GM12865 (cell line): ENCODE measurements at regions not wholly inside any gene's neighbourhood (a gene's known extent, or its start where the extent isn't known, plus 50 kb on each side); places are given as distances from the start of the nearest gene placed in this dataset.

ENCODE experiments used
- DNase-seq: peaks from one replicate; pipeline ENCODE4 v3.0.0; 2010; ENCODE audit warnings: low read depth
- H3K4me3 ChIP-seq: 2 replicates; pipeline ENCODE4 v1.5.1; 2011; ENCODE audit warnings: mild to moderate bottlenecking, low read depth, low read length, control low read depth
- CTCF ChIP-seq: IDR thresholded peaks from 2 replicates; pipeline ENCODE4 v1.5.1; 2011; ENCODE audit warnings: low read length, control low read depth, low read depth, inconsistent platforms; ENCODE audit not compliant: insufficient read depth; ENCODE audit errors: missing control alignments

- peak; percentile 84 for DNase-seq
- TF ChIP-seq CTCF: no peak
- peak overlapping the region; percentile 66 for H3K4me3 ChIP-seq
Measured at GRCh38 chr12:14283489-14284144, 81.9 kb upstream of the ATF7IP start.

- peak; percentile 85 for DNase-seq
- peak; percentile 29 for TF ChIP-seq CTCF
- H3K4me3 ChIP-seq: peak overlapping the region; percentile 66
Measured at GRCh38 chr12:14284184-14284722, 81.2 kb upstream of the ATF7IP start.

- no peak for TF ChIP-seq CTCF
- DNase-seq: no peak
- H3K4me3 ChIP-seq: no peak overlapping the region
Measured at GRCh38 chr12:14289601-14290000, 75.9 kb upstream of the ATF7IP start.

GRCh38 chr12:14290951-14291350 lies 74.5 kb upstream of the ATF7IP start:
- no peak for DNase-seq
- no peak for TF ChIP-seq CTCF
- H3K4me3 ChIP-seq: no peak overlapping the region

- H3K4me3 ChIP-seq: no peak overlapping the region
- DNase-seq: no peak
- TF ChIP-seq CTCF: no peak
Measured at GRCh38 chr12:14303661-14304155, 61.8 kb upstream of the ATF7IP start.

- no peak for TF ChIP-seq CTCF
- no peak for DNase-seq
- no peak overlapping the region for H3K4me3 ChIP-seq
Measured at GRCh38 chr12:14307004-14307403, 58.5 kb upstream of the ATF7IP start.

GRCh38 chr12:14308516-14308915 lies 57.0 kb upstream of the ATF7IP start:
- no peak overlapping the region for H3K4me3 ChIP-seq
- DNase-seq: no peak
- TF ChIP-seq CTCF: no peak
